ENCODE measurements at regions not wholly inside any gene's neighbourhood (a gene's known extent, or its start where the extent isn't known, plus 50 kb on each side); places are given as distances from the start of the nearest gene placed in this dataset.

GRCh38 chr7:13148548-13148947, 461.1 kb downstream of the ARL4A start:
- H3K36me3 ChIP-seq (ENCODE audit: control insufficient read depth in 2 of 3, insufficient read depth in 3 of 3, low read length in 3 of 3): no peaks in the 10 kb centered on the region
- H3K4me3 ChIP-seq (ENCODE audit: low read length in 3 of 3): no peak overlapping the region
- peaks cover 0 to 3% (median 0%) of the 10 kb centered on the region in 3 donors for H3K4me1 ChIP-seq (ENCODE audit: control insufficient read depth in 2 of 3, insufficient read depth in 2 of 3, low read depth in 1 of 3, low read length in 3 of 3)
- no peak overlapping the region for H3K9ac ChIP-seq (ENCODE audit: low read length in 3 of 3)
- H3K27ac ChIP-seq (ENCODE audit: low read depth in 2 of 2, low read length in 2 of 2): no peak overlapping the region
- no peak for TF ChIP-seq CTCF (IDR thresholded peaks at IDR 0.05; ENCODE audit: borderline replicate concordance, extremely low read depth, insufficient read depth)
- H3K27me3 ChIP-seq (ENCODE audit: control insufficient read depth, insufficient read depth, low read length): no peaks in the 10 kb centered on the region
- intact Hi-C loops (cut with DNase I): no loop called here
- FAIRE-seq (no peak), DNase-seq (no peak)
- no peaks in the 10 kb centered on the region for H3K9me3 ChIP-seq (ENCODE audit: control insufficient read depth in 2 of 3, insufficient read depth in 1 of 3, low read length in 3 of 3)

- Histone ChIP-seq H3K27ac (ENCODE audit: low read depth in 2 of 2, low read length in 2 of 2) (no peak overlapping the region), H3K4me3 (ENCODE audit: low read length in 3 of 3) (no peak overlapping the region), H3K4me1 (ENCODE audit: control insufficient read depth in 2 of 3, insufficient read depth in 2 of 3, low read depth in 1 of 3, low read length in 3 of 3) (peaks cover 0 to 3% (median 0%) of the 10 kb centered on the region in 3 donors), H3K27me3 (ENCODE audit: control insufficient read depth, insufficient read depth, low read length) (no peaks in the 10 kb centered on the region), H3K36me3 (ENCODE audit: control insufficient read depth in 2 of 3, insufficient read depth in 3 of 3, low read length in 3 of 3) (no peaks in the 10 kb centered on the region), H3K9ac (ENCODE audit: low read length in 3 of 3) (no peak overlapping the region), H3K9me3 (ENCODE audit: control insufficient read depth in 2 of 3, insufficient read depth in 1 of 3, low read length in 3 of 3) (no peaks in the 10 kb centered on the region)
- DNase-seq (no peak), FAIRE-seq (no peak)
- no peak for TF ChIP-seq CTCF (IDR thresholded peaks at IDR 0.05; ENCODE audit: borderline replicate concordance, extremely low read depth, insufficient read depth)
- intact Hi-C loops (cut with DNase I): no loop called here
Measured at GRCh38 chr7:13151978-13152377, 464.5 kb downstream of the ARL4A start.

- peaks cover 0 to 3% (median 0%) of the 10 kb centered on the region in 3 donors for H3K4me1 ChIP-seq (ENCODE audit: control insufficient read depth in 2 of 3, insufficient read depth in 2 of 3, low read depth in 1 of 3, low read length in 3 of 3)
- intact Hi-C loops (cut with DNase I): no loop called here
- no peak overlapping the region for H3K9ac ChIP-seq (ENCODE audit: low read length in 3 of 3)
- no peaks in the 10 kb centered on the region for H3K36me3 ChIP-seq (ENCODE audit: control insufficient read depth in 2 of 3, insufficient read depth in 3 of 3, low read length in 3 of 3)
- FAIRE-seq: no peak
- no peak for TF ChIP-seq CTCF (IDR thresholded peaks at IDR 0.05; ENCODE audit: borderline replicate concordance, extremely low read depth, insufficient read depth)
- no peak overlapping the region for H3K4me3 ChIP-seq (ENCODE audit: low read length in 3 of 3)
- DNase-seq: peak in 2 of 5 donors; percentile 74 to 85
- H3K27ac ChIP-seq (ENCODE audit: low read depth in 2 of 2, low read length in 2 of 2): no peak overlapping the region
- H3K27me3 ChIP-seq (ENCODE audit: control insufficient read depth, insufficient read depth, low read length): no peaks in the 10 kb centered on the region
- H3K9me3 ChIP-seq (ENCODE audit: control insufficient read depth in 2 of 3, insufficient read depth in 1 of 3, low read length in 3 of 3): no peaks in the 10 kb centered on the region
Measured at GRCh38 chr7:13152755-13153154, 465.3 kb downstream of the ARL4A start.

- H3K9me3 ChIP-seq (ENCODE audit: control insufficient read depth in 2 of 3, insufficient read depth in 1 of 3, low read length in 3 of 3): no peaks in the 10 kb centered on the region
- H3K27ac ChIP-seq (ENCODE audit: low read depth in 2 of 2, low read length in 2 of 2): no peak overlapping the region
- no peaks in the 10 kb centered on the region for H3K36me3 ChIP-seq (ENCODE audit: control insufficient read depth in 2 of 3, insufficient read depth in 3 of 3, low read length in 3 of 3)
- DNase-seq (peak in 3 of 5 donors; percentile 13 to 73 (median 66)), FAIRE-seq (no peak)
- intact Hi-C loops (cut with DNase I): no loop called here
- H3K9ac ChIP-seq (ENCODE audit: low read length in 3 of 3): no peak overlapping the region
- peaks cover 0 to 3% (median 0%) of the 10 kb centered on the region in 3 donors for H3K4me1 ChIP-seq (ENCODE audit: control insufficient read depth in 2 of 3, insufficient read depth in 2 of 3, low read depth in 1 of 3, low read length in 3 of 3)
- no peak overlapping the region for H3K4me3 ChIP-seq (ENCODE audit: low read length in 3 of 3)
- no peak for TF ChIP-seq CTCF (IDR thresholded peaks at IDR 0.05; ENCODE audit: borderline replicate concordance, extremely low read depth, insufficient read depth)
- no peaks in the 10 kb centered on the region for H3K27me3 ChIP-seq (ENCODE audit: control insufficient read depth, insufficient read depth, low read length)
Measured at GRCh38 chr7:13153266-13153665, 465.8 kb downstream of the ARL4A start.
